Muscle of arm (tissue), 1 donor: ENCODE measurements at regions not wholly inside any gene's neighbourhood (a gene's known extent, or its start where the extent isn't known, plus 50 kb on each side); places are given as distances from the start of the nearest gene placed in this dataset.

Source experiments
- DNase-seq: peaks from one replicate; pipeline ENCODE4 v3.0.0-alpha.2; 2013

DNA sequence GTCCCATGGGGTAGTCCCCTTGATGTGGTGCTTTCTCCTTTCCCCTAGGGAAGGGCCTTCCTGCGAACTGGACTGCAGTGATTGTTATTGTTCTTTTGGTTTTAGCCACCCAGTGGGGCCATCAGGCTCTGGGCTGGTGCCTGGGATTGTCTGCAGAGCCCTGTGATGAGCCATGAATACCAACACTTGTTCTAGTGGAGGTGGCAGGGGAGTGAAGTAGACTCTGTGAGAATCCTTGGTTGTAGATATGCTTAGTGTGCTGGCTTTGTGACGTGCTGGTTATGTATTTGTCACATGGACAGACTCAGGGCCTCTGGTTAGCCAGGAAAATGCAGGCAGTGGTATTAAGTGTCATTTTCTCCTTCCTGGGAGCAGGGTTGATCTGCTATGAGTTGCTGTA, 51.8 kb upstream of the NDUFB4 start:
- DNase-seq, result no peak

GRCh38 chr3:120536642-120537041, 59.5 kb upstream of the NDUFB4 start:
- no peak for DNase-seq

DNA sequence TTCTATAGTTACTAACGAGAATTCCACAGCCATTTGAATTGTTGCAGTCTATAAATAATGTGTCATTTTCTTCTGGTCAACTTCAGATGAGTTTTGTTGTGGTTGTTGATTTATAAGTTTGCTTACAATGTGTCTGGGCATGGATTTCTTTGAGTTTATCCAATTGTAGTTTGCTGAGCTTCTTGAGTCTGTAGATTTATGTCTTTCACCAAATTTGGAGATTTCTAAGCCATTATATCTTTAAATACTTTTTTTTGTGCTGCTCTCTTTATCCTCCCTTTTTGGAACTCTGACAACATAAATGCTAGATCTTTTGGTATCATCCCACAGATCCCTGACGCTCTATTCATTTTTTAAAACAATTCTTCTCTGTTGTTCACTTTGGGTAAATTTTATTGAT, 63.2 kb upstream of the NDUFB4 start:
- DNase-seq, result no peak

GRCh38 chr3:120528163-120528562, 68.0 kb upstream of the NDUFB4 start:
- DNase-seq, result no peak

- DNase-seq, result no peak
These were observed 69.9 kb upstream of the NDUFB4 start for GRCh38 chr3:120526011-120526870.

- DNase-seq, result no peak
These were observed 71.8 kb upstream of the NDUFB4 start for GRCh38 chr3:120524171-120524923.

DNA sequence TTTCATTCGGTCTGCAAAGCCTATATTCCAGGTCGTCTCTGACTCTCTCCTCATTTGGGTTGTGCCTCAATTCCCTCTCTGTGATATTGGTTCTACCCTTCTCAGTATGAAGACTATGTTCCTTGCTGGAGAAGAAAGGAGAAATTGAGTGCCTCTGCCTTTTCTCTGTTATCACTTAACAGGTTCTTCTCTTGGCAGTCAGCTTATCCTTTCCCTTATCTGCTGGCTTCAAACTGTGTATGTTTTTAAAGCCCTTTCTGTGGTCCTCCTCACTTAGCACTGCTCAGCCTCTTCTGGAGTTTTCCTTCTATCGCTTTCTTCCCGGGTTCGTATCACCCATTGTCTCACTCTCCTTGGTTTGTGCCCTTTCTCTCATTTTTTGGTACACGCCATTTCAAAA, 65.3 kb upstream of the FSTL1 start:
- DNase-seq, result no peak

DNA sequence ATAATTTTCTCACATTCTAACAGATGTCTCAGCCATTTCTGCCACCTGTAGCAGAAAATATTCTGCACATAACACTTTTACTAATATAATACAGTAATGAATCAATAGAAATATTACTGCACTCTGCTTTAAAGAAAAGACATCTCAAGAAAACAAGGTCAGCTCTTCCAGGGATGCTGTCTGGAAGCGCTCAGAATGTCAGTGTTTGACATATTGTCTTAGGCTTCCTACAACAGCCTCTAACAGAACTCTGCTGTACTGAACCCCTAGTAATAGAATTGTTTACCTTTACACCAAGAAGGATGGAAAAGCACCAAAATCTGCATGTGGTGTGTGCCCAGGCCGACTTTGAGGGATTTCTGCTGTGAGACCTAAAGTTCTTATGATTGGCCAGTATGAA, 61.9 kb upstream of the FSTL1 start:
- no peak for DNase-seq

- DNase-seq, result peak; percentile 61
These were observed 56.3 kb upstream of the FSTL1 start for GRCh38 chr3:120506828-120507774.

DNA sequence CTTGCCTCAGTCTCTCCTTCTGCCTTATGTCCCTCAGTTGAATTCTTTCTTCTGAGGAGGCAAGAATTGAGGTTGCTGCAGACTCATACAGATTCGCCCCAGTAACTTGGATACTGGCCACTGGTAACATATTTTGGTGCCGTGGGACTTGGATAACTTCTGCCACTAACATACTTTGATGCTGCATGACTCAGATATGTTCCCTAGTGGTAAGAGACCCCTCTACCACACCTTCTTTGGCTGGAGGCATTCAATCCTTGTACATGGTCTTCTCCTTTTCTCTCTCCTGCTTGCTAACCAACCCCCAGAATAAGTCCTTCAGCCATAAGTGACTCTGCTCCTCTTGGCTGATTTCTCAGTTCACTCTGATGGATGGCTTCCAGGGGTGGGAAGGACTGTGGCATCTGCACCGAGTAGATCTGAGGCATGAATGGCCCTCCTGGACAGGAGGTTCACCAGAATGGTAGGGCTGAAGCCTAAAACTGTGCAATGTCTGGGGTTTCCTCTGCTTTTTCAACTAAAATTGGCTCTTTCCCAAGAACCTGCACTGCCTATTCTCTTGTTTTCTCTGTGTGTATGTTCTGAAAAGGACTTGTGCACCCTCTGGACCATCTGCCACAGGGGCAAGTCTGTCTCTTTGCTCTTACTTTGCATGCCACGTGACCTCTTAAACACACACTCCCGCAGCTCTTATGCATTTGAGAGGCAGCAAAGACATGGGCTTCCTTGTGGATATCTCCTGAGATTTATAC, 55.5 kb upstream of the FSTL1 start:
- DNase-seq, result peak; percentile 22

- no peak for DNase-seq
These were observed 53.2 kb upstream of the FSTL1 start for GRCh38 chr3:120503727-120504616.

- no peak for DNase-seq
These were observed 51.3 kb upstream of the FSTL1 start for GRCh38 chr3:120502116-120502515.
